HG03175 (cell line): ENCODE measurements at regions not wholly inside any gene's neighbourhood (a gene's known extent, or its start where the extent isn't known, plus 50 kb on each side); places are given as distances from the start of the nearest gene placed in this dataset.
"Not testable (repeated sequence)": the region's sequence is repeated elsewhere in the genome, so short reads cannot be mapped to it uniquely, and the experiment has no call there.

Source experiments
- ATAC-seq: cut with Tn5 transposase; IDR thresholded peaks from one replicate; pipeline ENCODE4 v1.9.1; 2021; ENCODE audit warnings: mild to moderate bottlenecking, moderate library complexity; ENCODE audit not compliant: unreplicated experiment

DNA sequence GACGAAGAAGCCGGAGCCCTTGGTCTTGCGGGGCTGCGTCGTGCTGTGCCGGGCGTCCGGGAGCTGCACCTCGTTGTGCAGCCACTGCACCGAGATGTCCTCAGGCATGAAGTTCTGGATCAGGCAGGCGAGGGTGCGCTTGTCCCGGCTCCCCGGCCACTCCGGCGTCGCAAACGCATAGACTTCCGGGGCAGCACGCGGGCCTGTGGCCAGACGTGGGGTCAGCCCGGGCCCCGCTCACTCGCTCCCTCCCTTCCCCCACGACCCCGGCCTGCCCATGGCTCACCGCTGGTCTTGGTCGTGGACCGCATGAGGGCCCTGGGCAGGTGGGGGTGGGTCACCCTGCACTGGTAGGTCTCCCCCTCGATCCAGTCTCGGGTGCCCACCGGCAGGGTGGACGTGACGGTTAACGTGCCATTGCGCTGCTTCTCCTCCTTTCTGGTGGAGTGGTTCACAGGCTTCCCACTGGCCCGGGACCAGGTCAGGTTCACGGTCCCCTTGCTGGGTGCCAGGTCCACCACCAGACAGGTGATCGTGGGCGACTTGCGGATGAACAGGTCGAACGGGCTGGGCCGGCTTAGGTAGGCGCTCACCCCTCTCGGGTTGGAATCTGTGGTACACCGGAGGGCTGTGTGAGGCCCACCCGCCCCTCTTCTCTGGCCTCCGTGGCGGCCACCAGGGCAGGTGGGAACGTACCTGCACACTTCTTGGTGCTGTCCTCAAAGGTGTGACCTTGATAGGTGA, 74.0 kb downstream of the TMEM121 start:
- ATAC-seq, result not testable (repeated sequence)

DNA sequence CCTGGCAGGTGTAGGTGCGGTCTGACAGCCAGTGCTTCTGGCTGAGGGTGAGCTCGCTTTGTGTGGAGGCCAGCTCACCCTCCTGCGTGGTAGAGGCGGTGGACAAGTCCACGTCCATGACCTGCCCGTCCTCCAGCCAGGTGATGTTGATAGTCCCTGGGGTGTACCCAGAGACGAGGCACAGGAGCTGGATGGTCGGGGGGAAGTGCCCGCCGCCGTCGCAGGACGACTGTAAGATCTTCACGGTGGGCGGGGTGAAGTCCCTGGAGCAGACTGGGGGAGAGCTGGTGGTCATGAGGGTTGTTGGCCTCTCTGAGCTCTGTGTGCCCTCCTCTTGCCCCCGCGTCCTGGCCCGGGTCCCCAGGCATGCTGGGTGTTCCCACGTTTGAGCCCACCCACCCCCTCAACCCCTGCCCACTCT, 74.6 kb downstream of the TMEM121 start:
- no peak for ATAC-seq

DNA sequence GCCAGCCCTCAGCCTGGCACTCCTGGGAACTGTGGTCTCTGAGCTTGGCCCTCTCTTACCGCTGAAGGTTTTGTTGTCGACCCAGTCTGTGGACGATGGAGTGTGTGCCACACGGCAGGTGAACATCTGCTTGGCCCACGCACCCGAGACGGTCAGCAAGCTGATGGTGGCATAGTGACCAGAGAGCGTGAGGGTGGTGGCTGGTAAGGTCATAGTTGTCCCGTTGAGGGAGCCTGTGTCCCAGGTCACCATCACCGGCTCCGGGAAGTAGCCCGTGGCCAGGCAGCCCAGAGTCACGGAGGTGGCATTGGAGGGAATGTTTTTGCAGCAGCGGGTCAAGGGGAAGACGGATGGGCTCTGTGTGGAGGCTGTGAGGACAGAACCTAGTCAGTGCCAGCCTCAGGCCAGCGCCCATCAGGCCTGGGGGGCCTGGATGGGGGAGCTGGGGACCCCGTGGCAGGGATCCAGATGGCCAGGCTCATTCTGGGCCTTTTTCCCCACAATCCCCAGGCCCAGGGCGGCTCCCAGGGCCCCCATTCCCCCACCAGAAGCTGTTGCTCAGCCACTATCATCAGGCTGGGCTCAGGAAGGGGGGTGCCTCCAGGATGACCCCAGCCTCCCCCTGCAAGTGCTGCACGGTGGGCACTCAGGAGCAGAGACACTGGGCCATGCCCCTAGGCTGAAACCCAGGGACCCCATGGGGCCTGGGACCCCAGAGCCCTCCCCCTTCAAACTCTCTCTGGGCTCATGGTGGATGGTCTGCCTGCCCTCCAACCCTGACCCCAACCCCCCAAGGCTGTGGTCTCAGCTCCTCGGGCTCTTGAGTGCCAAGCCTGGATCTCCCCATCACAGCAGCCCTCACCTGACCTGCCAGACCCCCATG, 75.2 kb downstream of the TMEM121 start:
- no peak for ATAC-seq

DNA sequence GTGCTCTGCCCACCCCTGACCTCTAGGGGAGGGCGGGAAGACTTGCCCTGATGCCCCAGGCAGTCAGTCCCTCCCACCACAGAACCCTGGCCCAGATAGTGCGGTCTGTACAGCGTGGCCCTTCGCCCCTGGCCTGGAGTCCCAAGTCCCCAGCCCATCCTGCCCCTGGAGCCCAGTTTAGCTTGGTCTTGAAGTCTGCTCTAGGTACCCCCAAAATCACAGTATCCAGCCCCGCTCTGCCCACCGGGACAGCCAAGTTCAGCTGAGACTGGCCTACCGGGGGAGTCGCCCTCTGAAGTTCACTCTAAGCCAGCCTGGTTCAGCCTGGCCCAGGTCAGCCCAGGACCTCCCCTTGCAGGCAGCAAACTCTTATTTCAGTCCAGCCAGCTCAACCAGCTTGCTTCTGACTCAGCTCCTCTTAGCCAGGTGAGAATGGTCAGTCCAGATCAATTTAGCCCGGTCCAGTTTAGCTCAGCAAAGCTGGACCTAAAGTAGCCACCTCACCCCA, 75.9 kb downstream of the TMEM121 start:
- ATAC-seq, result no peak

DNA sequence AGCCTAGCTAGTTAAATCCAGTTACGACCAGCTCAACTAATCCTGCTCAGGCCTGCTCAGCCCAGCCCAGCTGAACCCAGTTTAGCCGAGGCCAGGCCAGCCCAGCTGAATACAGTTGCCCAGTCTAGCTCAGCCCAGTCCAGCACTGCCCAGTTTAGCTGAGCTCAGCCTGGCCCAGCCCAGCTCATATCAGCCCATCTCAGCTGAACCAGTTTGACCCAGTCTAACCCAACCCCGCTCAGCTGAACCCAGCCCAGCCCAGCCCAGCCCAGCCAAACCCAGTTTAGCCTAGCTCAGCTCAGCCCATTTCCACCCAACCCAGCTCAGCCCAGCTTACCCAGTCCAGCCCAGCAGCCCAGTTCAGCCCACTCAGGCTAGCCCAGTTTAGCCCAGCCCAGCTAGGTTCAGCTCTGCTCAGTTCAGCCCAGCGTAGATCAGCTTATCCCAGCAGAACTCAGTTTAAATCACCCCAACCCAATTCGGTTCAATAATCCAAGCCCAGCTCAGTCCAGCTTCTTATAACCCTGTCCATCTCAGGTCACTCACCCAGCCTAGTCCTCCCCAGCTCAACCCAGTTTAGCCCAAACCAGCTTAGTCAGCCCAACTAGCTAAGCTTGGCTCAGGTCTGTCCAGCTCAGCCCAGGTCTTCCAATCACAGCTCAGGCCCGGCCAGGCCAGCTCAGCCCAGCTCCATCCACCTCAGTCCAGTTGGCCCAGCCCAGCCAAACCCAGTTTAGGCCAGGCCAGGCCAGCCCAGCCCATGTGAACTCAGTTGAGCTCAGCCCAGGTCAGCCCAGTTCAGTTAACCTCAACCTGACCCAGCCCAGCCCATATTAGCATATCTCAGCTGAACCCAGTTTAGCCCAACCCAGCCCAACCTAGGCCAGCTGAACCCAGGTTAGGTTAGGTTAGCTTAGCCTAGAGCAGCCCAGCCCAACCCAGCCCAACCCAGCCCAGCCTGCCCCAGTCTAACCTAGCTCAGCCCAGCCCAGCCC, 76.7 kb downstream of the TMEM121 start:
- ATAC-seq, result no peak

DNA sequence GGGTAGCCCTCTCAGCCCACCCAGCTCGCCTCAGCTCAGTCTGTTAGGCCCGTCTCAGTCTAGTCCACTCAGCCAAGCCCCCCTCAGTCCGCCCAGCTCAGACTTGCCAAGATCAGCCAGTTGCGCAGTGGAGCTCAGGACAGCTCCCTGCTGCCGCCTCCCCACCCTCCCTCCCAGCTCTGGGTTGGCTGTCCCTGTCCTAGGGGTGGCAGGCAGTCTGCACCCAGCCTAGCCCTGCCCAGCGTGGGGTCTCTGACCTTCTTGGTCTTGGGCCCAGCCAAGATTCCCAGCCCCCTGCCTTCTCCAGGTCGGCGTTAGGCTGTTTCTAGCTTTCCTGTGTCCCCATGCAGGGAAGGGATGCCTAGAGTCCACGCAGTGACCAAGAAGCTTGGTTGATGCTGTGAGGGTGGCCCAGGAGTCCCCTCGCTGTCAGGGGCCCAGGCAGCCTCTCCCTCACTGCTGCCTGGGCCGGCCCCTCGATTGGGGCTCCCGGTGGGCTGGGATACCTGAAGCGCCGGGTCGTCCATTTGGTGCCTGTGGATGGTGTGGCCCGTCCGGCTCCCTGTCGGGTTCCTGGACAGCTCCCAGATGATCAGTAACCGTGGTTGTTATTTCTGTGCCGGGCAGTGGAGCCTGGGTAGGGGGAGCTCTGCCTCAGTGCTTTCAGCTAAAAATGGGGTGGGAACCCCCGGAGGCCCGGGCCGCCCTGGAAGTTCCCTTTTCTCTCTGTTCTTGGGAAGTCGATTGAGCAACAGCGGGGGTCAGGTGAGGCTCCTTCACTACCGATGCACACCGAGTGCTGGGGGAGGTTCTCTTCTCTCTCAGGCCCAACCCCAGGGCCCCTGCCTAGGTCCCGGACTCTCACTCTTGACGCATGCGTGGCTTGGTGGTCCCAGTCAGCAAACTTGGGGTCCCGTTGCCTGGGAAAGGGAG, 78.4 kb downstream of the TMEM121 start:
- not testable (repeated sequence) for ATAC-seq

DNA sequence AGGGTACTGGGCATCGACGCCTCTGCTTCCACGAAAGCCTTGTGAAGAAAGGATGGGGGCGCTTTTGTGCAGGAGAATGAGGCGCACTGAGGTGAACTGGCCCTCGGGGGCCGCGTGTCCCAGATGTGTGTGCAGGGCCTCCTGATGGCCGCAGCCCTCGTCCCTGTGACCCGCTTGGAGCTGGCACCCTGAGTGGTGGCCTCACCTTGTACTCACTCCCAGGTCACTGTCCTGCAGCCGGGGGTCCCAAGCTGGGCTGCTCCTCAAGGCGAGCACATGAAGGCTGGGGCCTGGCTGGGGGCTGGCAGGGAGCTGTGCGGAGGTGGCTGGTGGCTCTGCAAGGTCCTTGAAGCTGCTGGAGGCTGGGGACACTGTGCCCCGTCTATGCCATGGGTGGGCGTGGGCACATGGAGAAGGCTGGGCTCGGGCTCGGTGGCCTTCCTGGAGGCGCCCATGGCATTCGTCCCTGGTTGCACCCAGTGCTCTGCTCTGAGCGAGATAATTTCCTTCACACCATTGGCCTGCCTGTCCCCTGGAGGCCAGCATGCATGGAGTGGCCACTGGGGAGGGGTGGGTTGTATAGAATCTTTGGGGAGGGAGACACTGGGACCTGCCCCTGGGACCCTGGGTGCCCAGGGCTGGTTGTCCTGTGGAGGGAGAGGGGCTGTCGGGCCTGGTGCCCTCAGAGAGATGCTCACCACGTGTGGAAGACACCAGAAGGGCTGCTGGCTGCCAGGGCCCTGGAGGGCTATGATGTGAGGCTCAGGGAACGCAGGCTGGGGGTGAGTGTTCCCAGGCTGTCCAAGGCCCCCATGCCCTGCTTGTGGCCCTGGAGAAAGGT, 79.3 kb downstream of the TMEM121 start:
- no peak for ATAC-seq

DNA sequence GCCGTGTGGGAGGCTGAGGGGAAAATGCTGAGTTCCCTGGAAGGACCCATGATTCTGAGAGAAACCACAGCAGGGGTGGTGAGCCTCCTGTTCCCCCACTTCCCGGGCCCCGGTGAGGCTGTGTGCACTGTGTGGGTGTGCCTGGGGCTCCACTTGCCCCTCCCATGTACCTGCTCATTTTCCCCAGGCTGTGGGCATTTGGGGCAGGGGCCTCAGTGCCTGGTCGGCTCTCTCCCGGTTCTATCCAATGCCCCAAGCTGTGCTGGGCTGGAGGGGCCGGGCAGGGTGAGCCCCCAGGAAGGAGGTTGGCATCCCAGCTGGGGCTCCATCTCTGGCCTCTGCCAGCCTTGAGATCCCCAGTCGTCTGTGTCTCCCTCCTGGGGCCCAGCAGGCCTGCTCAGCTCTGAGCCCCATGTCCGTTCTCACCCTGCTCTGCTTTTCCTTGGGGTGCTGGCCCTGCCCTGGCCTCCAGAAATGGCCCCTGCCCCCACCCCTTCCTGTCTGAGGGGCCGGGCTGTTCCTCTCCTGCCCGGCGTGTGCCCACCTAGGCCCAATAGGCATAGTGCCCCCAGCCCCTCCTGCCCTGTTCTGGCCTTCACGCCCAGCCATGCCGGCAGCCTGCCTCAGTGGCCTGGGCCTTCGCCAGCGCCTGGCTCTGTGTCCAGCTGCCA, 80.1 kb downstream of the TMEM121 start:
- ATAC-seq, result not testable (repeated sequence)

DNA sequence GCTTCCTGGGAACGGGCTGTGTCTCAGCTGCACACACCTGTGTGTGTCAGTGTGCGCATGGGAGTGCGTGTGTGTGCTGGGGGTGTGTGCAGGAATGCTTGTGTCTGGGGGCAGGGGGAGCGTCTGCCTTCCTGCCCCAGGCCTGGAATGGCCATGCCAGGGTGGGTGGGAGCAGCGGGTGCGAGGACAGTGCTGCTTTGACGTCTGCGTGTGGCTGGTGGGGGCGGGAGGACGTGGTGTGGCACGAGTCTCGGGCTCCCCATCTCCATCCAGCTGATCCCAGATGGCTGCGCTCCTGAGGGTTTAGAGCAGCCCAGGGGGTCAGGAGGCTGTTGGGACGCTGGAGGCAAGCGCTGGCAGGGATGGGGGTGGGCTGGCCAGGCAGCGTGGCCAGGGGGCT, 80.6 kb downstream of the TMEM121 start:
- ATAC-seq, result not testable (repeated sequence)

DNA sequence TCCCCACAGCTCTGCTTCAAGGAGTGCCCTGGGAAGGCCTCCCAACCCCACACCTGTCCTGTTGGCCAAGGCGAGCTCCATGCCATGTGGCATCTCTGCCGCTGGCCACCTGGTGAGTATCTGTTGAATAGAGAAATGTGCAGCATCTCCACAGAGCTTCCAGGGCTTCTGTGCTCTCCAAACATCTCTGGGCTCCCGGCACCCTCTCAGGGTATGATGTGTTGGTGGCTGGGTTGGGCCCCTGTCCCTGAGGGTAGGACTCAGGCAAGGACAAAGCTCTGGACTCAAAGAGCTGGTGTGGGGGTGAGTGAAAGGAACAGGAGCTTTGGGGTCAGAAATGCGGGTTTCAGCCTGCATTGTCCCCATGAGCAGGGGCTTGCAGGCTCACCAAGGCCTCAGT, 88.6 kb downstream of the TMEM121 start:
- ATAC-seq, result not testable (repeated sequence)

DNA sequence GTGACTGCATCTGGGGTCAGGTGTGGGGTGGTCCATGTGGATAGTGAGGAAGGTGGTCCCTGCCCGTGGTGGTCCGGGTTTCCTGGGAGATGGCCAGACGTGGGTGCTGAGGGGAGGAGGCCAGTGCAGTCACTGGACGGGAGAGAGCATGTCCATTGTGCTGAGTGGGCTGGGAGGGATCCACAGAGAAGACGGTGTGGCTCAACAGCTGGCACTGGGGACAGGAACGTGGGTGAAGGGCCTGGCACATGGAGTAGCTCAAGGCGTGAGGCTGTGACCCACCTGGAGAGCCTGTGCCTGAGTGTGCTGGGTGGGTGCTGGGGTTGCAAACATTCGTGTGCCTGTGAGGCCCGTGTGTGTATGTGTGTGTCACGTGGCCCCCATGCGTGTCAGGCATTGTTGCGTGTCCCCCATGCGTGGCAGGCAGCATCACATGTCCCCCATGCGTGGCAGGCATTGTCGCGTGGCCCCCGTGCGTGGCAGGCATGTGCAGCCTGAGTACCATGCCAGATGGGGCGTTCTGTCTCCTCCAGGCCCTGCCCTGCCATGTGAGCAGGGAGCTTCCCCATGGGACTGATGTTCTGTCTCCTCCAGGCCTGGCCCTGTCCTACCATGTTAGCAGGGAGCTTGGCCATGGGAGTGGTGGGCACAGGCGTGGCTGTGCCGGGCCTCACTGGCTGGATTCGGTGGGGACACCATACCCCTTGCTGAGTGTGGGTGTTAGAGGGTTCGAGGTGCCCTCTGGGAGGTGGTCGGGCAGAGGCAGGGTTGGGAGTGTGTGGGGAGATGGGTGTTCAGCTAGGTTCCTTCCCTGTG, 89.8 kb downstream of the TMEM121 start:
- ATAC-seq, result not testable (repeated sequence)

DNA sequence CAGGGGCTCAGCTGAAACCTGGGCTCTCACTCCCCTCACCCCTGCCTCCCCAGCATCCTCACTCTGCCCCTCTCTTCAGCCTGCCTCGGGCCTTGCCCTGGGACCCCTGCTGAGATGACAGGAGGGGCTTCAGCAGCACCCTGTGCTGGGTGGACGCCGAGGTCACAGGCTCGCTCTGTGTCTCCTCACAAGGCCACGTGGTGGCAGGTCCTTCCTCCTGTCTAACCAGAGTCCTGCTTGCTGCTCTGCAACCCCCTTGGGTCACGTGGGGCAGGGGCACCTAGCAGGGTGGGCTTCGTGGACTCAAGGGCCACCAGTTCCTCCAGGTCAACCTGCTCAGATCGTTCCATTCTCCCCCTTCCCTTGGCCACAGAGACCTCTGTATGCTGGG, 90.4 kb downstream of the TMEM121 start:
- ATAC-seq, result no peak

DNA sequence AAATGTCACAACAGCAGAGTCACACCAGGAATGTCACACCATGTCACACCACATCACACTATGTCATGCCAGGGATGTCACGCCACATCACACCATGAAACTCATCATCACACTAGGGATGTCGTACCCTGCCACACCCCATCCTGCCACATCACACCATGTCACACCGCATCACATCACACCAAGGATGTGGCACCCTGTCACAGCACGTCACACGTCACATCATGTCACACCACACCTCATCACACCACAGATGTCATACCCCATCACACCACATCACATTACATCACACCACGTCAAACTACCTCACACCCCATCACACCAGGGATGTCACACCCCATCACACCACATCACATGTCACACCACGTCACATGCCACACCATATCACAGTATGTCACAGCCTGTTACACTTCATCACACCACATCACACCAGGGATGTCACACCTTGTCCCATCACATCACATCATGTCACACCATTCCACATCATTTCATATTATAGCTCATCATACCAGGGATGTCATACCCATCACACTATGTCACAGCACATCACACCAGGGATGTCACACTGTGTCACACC, 90.9 kb downstream of the TMEM121 start:
- no peak for ATAC-seq

DNA sequence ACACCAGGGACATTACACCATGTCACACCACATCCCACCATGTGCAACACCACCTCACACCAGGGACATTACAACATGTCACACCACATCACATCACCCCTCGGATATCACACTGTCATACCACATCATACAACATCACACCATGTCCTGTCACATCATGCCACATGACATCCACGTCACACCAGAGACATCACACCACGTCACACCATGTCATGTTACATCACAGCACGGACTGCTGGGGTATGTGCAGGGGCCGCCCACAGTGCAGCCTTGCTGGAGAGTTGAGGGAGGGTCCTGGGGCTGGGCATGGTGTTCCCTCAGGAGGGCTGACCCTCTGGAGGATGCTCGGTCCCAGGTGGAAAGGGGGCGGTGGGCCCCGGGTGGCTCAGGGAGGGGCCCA, 91.4 kb downstream of the TMEM121 start:
- not testable (repeated sequence) for ATAC-seq

DNA sequence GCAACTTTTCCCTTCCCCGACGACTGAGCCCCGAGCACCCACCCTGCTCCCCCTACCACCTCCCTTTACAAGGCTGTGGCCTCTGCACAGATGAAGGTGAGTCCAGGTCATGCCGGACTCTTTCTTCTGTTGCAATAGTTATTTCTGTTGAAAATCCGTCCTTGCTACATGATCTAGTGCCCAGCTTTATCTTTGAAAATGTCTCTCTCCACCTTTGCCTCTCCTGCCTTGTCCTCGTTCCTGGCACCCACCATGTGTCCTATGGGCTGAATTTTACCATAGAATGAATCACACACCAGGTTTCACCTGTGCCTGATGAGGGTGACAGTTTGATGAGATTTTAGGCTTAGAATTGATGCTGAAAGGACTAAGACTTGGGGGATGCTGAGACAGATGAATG, 92.9 kb downstream of the TMEM121 start:
- ATAC-seq, result not testable (repeated sequence)

DNA sequence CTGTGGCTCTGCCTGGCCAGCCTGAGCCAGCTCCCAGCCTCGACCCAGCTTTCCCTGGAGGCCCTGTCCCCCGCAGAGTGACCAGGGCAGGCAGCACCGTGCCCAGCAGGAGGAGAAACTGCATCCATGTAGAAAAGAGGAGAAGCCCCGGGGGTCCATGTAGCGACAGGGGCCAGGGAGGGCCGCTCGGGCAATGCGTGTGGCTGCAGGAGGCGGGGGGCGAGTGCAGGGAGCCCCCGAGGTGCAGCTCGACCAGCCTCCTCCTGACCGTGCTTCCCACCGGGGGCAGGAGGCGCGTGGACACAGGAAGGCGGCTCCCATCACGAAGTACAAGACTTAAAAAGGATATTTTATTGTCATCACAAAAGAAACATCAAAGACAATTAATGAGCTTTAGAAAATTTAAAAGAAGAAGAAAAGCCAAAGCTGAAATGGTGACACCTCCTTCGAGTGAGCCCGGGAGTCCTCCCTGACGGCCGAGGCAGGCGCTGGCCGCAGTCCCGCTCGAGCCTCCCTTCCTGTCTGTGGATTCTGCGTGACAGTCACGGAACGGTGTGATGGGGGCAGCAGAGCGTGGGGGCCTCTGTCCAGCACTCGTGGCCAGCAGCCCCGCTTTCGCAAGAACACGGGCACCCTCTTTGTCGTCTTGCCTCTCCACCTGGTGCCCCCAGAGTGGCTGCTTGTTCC, 93.9 kb downstream of the TMEM121 start:
- ATAC-seq, result not testable (repeated sequence)
